HCT116 (cell line): ENCODE measurements at regions not wholly inside any gene's neighbourhood (a gene's known extent, or its start where the extent isn't known, plus 50 kb on each side); places are given as distances from the start of the nearest gene placed in this dataset.

Experiments
- CEBPB ChIP-seq: IDR thresholded peaks from 2 replicates; pipeline ENCODE4 v1.6.1; 2012; ENCODE audit warnings: low read depth
- EGR1 ChIP-seq: IDR thresholded peaks from 2 replicates; pipeline ENCODE4 v1.6.1; 2012; ENCODE audit warnings: low read depth
- EZH2 ChIP-seq: fragments of 200-600 bp; sonication (generic); IDR thresholded peaks from 2 replicates; pipeline ENCODE4 v1.6.1; 2017; ENCODE audit warnings: antibody characterized with exemption, mixed run types
- EZH2phosphoT487 ChIP-seq: fragments of 200-600 bp; IDR thresholded peaks from 2 replicates; pipeline ENCODE4 v1.6.1; 2018; ENCODE audit warnings: antibody characterized with exemption, borderline replicate concordance
- JUND ChIP-seq: IDR thresholded peaks from 2 replicates; pipeline ENCODE4 v1.6.1; 2012
- POLR2A ChIP-seq: IDR thresholded peaks from 2 replicates; pipeline ENCODE4 v1.7.0; 2011; ENCODE audit warnings: borderline replicate concordance; ENCODE audit not compliant: insufficient read depth, insufficient read length; ENCODE audit errors: extremely low read depth
- POLR2AphosphoS5 ChIP-seq: IDR thresholded peaks from 2 replicates; pipeline ENCODE4 v1.6.1; 2011; ENCODE audit warnings: mild to moderate bottlenecking, low read depth, low read length, moderate library complexity
- SRF ChIP-seq: IDR thresholded peaks from 2 replicates; pipeline ENCODE4 v1.6.1; 2012; ENCODE audit warnings: low read depth
- YY1 ChIP-seq: IDR thresholded peaks from 2 replicates; pipeline ENCODE4 v1.6.1; 2011; ENCODE audit warnings: low read length, low read depth, moderate library complexity, mild to moderate bottlenecking; ENCODE audit not compliant: insufficient replicate concordance; ENCODE audit errors: extremely low read depth
- ZFX ChIP-seq: fragments of 450-650 bp; IDR thresholded peaks from 2 replicates; pipeline ENCODE4 v1.6.1; 2017
- ZNF274 ChIP-seq: fragments of 200-500 bp; sonication (Bioruptor generic); IDR thresholded peaks from 2 replicates; pipeline ENCODE4 v1.6.1; 2014; ENCODE audit warnings: mild to moderate bottlenecking, low read depth, low read length, inconsistent platforms
- TF ChIP-seq, protein P1 (sequence below), 3 experiments: fragments of 200-600 bp in 1 of 3; sonication (generic) in 1 of 3; IDR thresholded peaks in 2 of 3; conservative IDR thresholded peaks in 1 of 3; 2 replicates each; pipeline ENCODE4 v1.5.1; 2012 to 2017; ENCODE audit warnings: low read depth in 2 of 3, low read length in 2 of 3, antibody characterized with exemption in 1 of 3, borderline replicate concordance in 1 of 3, control low read depth in 1 of 3, mild to moderate bottlenecking in 1 of 3, mixed read lengths in 1 of 3, mixed run types in 1 of 3, moderate library complexity in 1 of 3; ENCODE audit not compliant: insufficient read depth in 1 of 3
- TF ChIP-seq, protein P2 (sequence below): IDR thresholded peaks from 2 replicates; pipeline ENCODE4 v1.6.1; 2012; ENCODE audit warnings: low read depth
- TF ChIP-seq, protein P3 (sequence below): IDR thresholded peaks from 2 replicates; pipeline ENCODE4 v1.6.1; 2012

GRCh38 chr6:130520801-130521200, 155.0 kb downstream of the TMEM200A start:
- TF ChIP-seq POLR2A (no peak), EZH2phosphoT487 (no peak), EZH2 (no peak), POLR2AphosphoS5 (no peak), JUND (no peak), CEBPB (no peak), EGR1 (no peak), ZFX (no peak), YY1 (no peak), SRF (no peak), ZNF274 (no peak)
- TF ChIP-seq, protein P1, sequence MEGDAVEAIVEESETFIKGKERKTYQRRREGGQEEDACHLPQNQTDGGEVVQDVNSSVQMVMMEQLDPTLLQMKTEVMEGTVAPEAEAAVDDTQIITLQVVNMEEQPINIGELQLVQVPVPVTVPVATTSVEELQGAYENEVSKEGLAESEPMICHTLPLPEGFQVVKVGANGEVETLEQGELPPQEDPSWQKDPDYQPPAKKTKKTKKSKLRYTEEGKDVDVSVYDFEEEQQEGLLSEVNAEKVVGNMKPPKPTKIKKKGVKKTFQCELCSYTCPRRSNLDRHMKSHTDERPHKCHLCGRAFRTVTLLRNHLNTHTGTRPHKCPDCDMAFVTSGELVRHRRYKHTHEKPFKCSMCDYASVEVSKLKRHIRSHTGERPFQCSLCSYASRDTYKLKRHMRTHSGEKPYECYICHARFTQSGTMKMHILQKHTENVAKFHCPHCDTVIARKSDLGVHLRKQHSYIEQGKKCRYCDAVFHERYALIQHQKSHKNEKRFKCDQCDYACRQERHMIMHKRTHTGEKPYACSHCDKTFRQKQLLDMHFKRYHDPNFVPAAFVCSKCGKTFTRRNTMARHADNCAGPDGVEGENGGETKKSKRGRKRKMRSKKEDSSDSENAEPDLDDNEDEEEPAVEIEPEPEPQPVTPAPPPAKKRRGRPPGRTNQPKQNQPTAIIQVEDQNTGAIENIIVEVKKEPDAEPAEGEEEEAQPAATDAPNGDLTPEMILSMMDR (IDR thresholded peaks at IDR 0.05 in 2 of 3, conservative IDR thresholded peaks at IDR 0.05 in 1 of 3; ENCODE audit: borderline replicate concordance in 1 of 3, insufficient read depth in 1 of 3, low read depth in 2 of 3, low read length in 2 of 3) = no peak
- TF ChIP-seq, protein P2, sequence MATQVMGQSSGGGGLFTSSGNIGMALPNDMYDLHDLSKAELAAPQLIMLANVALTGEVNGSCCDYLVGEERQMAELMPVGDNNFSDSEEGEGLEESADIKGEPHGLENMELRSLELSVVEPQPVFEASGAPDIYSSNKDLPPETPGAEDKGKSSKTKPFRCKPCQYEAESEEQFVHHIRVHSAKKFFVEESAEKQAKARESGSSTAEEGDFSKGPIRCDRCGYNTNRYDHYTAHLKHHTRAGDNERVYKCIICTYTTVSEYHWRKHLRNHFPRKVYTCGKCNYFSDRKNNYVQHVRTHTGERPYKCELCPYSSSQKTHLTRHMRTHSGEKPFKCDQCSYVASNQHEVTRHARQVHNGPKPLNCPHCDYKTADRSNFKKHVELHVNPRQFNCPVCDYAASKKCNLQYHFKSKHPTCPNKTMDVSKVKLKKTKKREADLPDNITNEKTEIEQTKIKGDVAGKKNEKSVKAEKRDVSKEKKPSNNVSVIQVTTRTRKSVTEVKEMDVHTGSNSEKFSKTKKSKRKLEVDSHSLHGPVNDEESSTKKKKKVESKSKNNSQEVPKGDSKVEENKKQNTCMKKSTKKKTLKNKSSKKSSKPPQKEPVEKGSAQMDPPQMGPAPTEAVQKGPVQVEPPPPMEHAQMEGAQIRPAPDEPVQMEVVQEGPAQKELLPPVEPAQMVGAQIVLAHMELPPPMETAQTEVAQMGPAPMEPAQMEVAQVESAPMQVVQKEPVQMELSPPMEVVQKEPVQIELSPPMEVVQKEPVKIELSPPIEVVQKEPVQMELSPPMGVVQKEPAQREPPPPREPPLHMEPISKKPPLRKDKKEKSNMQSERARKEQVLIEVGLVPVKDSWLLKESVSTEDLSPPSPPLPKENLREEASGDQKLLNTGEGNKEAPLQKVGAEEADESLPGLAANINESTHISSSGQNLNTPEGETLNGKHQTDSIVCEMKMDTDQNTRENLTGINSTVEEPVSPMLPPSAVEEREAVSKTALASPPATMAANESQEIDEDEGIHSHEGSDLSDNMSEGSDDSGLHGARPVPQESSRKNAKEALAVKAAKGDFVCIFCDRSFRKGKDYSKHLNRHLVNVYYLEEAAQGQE = no peak
- TF ChIP-seq, protein P3, sequence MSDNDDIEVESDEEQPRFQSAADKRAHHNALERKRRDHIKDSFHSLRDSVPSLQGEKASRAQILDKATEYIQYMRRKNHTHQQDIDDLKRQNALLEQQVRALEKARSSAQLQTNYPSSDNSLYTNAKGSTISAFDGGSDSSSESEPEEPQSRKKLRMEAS = no peak
